Gastrocnemius medialis (tissue), 4 donors: ENCODE measurements at regions not wholly inside any gene's neighbourhood (a gene's known extent, or its start where the extent isn't known, plus 50 kb on each side); places are given as distances from the start of the nearest gene placed in this dataset.

Source experiments
- POLR2A ChIP-seq, 2 donors: fragments of 450-650 bp; IDR thresholded peaks; one replicate each; pipeline ENCODE4 v1.6.1; 2017; ENCODE audit warnings: antibody characterized with exemption in 2 of 2, mild to moderate bottlenecking in 2 of 2, moderate library complexity in 2 of 2
- TF ChIP-seq, protein P1 (sequence below), 5 experiments: fragments of 450-650 bp in 3 of 5; fragments of 200-600 bp in 2 of 5; sonication (generic) in 2 of 5; IDR thresholded peaks in 4 of 5; conservative IDR thresholded peaks in 1 of 5; 1 replicate in 4 of 5; 2 replicates in 1 of 5; pipeline ENCODE4 v1.5.1; 2016 to 2019; ENCODE audit warnings: antibody characterized with exemption in 5 of 5, mild to moderate bottlenecking in 3 of 5, moderate library complexity in 3 of 5

DNA sequence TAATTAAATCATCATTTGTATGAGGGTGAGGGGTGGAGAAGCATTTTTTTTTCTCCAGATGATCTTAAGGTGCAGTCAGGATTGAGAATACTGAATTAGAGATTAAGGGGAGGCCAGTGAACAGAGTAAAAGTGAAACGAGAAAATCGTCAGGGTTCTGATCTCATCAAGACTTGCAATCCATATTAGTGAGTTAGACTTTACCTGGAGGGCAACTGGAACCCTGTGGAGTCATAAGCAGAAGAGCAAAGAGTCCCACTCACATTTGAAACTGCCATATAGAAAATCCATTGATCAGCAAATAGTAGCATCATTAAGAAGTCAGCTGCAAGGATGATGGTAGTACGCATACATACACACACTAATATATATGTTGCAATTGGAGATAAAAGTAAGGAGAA, 466.2 kb upstream of the PAPPA start:
- TF ChIP-seq, protein P1, sequence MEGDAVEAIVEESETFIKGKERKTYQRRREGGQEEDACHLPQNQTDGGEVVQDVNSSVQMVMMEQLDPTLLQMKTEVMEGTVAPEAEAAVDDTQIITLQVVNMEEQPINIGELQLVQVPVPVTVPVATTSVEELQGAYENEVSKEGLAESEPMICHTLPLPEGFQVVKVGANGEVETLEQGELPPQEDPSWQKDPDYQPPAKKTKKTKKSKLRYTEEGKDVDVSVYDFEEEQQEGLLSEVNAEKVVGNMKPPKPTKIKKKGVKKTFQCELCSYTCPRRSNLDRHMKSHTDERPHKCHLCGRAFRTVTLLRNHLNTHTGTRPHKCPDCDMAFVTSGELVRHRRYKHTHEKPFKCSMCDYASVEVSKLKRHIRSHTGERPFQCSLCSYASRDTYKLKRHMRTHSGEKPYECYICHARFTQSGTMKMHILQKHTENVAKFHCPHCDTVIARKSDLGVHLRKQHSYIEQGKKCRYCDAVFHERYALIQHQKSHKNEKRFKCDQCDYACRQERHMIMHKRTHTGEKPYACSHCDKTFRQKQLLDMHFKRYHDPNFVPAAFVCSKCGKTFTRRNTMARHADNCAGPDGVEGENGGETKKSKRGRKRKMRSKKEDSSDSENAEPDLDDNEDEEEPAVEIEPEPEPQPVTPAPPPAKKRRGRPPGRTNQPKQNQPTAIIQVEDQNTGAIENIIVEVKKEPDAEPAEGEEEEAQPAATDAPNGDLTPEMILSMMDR (IDR thresholded peaks at IDR 0.05 in 4 of 5, conservative IDR thresholded peaks at IDR 0.05 in 1 of 5), result no peak
- TF ChIP-seq POLR2A (IDR thresholded peaks at IDR 0.05), result no peak
